HG02973 (cell line): ENCODE measurements at regions not wholly inside any gene's neighbourhood (a gene's known extent, or its start where the extent isn't known, plus 50 kb on each side); places are given as distances from the start of the nearest gene placed in this dataset.
A peak's percentile ranks its signal among the peaks of the same experiment; 100 is the strongest.

ENCODE experiments used
- ATAC-seq: cut with Tn5 transposase; IDR thresholded peaks from one replicate; pipeline ENCODE4 v1.9.1; 2021; ENCODE audit warnings: moderate library complexity; ENCODE audit not compliant: unreplicated experiment

DNA sequence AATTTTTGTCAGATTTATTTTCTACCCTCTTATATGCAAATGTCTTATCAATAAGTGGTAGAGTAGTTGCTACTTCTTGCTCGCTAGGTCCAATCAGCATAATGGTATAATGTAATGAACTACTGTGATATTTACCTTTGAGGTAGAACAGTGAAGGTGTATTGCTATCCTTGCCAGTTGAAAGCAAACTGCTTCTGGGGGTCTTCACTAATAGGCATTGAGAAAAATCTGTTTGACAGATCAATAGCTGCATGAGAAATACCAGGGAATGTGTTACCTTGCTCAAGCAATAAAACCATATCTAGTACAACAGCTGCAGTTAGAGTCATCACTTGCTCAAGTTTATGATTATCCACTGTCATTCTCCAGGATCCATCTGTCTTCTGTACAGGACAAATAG lies 50.1 kb upstream of the EFEMP1 start:
- no peak for ATAC-seq

DNA sequence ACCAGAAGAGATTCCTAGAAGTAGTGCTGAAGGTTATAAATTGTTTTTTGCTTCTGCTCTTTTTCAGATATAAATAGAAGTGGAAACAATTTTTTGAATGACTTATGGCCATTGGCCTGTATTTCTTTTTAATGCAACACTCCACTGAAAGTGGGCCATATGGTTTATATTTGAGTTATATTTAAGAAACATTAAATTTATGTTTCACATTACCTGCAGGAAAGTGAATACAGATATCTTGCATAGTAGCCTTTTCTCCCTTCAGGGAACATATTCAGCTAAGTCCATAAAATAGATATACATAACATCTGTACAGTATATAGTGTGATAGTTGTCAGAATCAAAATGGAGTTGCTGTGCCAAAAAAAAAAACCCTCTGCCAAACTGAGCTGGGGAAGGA lies 53.1 kb upstream of the EFEMP1 start:
- no peak for ATAC-seq

DNA sequence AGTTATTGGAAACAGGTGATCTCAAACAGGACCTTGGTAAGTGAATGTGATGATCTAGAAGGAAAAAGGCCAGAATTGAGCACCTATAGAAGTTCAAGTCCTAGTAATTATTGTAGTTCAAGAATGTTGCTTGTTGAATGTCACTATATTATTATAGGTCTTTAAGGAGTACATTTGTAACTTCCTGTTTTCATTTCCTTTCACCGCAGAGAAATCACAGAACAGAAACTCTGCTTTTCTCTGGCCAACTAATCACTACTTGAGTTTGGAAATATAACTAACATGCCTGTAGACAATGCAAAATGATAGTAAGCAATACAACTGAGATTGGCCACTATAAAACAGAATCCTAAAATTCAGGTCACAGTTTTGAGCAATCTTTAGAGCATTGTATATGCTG lies 61.8 kb upstream of the EFEMP1 start:
- ATAC-seq: peak; percentile 92

DNA sequence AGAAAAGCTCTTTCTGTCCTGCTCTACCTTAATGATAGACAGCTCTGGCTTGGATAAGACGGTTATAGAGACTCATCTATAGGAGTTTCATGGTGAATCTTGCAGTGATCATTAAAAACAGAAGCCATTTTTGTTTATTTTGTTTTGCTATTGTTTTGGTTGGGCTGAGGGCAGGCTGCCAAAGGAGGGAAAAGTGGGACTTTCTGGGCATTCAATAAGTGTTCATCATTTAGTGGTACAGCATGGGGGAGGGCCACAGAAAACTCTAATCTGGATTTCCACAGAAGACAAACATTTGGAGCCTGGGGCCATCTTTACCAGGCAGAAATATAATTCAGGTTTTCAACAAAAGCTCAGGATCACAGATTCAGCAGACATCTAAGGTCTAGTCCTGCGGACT lies 62.4 kb upstream of the EFEMP1 start:
- ATAC-seq: no peak

DNA sequence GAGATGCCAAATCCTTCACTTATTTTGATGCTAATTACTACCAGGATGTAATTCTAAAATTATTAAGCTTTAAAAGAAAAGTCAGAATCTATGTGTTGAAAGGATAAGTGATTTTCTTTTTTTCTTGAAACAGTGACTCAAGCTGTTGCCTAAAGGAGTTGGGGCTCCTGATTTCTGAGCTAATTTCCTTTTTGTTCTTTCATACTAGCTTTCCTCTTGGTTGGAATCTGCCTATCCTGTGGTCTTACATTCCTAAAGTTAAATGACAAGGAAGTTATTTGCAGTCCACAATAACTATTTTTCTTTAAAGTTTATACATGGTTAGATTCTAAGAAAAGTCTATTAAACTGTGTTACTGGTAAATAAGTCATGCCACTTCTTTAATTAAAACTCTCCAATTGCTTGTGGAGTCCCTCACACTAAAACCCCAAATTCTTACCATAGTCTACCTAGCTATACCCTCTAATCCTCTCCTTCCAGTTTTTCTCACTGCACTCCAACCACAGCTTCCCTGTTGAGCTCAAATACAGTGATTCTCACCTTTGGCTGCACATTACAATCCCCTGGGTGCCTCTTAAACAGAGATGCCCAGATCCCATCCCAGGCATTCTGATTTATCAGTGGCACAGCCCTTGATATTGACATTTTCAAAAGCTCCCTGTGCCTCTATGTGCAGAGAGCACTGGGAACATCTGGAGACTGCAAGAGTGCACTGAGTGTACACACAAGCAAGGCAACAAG lies 63.3 kb upstream of the EFEMP1 start:
- no peak for ATAC-seq

DNA sequence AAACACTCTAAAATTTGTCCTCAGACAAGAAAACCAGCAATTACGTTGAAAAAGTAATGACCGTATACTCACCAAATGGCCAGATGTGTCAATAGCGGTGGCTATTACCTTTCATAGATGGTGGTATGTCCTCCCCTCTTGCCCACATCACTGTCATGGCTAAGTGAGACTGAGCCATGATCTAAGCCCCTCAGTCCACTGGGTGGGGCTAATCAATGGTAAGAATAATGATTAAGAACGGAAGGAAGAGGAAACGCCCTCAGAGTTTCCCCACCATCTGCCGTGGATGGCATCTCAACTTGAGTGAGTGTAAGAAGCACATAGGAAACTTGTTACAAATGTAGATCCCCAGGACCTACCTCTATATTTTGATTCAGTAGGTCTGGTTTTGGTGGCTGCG lies 65.8 kb upstream of the EFEMP1 start:
- no peak for ATAC-seq

DNA sequence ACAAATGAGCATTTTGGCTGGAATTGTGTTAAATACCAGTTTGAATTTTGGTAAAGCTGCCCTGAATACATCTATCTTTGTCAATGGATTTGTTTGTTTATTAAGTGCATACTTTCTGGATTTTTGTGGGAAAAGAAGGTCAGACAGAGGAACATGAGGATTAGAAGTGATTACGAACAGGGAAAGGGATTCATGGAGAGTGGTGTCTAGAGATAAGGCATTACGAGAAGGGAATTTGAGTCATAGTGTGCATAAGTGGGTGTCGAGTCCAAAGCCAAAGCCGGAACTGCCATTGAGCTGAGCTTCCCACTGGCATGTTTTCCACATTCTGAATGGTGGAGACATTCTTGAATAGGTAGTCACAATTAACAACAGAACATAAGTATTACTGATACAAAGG lies 68.9 kb upstream of the EFEMP1 start:
- ATAC-seq: no peak

DNA sequence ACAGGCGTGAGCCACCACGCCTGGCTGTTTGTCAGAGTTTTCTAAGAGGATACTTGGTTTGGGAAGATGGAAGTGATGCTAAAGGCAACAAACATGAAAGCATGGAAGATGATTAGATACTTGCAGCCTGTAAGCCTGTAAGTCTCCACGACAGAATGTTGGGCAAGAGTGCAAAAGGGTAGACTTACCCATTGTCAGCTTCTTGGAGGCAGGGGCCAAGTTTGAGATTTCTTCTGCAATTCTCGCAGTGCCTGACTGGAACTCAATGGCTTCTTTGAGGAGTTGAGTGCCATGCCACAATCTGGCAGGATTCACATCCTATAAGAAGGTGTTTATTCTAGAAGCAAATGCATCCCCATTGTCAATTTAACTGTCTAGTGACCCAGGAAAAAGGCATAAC lies 70.1 kb upstream of the EFEMP1 start:
- no peak for ATAC-seq

DNA sequence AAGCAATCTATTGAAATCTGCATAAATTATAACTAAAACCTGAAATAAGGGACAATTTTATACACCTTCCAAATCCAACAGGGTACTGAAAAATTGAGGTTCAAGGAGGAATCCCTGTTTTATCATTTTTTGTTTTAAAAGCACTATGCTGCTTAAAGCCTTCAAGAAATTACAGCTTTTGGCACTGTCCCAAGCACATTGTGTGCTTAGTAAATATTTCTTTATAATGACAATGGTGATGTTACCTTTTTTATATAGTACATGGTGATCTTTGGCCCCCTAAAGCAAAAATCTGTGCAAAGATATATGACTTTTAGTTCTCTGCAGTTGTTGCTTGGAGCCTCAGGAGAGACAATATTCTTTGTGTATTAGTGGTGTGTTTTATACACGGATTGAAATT lies 71.6 kb upstream of the EFEMP1 start:
- no peak for ATAC-seq

DNA sequence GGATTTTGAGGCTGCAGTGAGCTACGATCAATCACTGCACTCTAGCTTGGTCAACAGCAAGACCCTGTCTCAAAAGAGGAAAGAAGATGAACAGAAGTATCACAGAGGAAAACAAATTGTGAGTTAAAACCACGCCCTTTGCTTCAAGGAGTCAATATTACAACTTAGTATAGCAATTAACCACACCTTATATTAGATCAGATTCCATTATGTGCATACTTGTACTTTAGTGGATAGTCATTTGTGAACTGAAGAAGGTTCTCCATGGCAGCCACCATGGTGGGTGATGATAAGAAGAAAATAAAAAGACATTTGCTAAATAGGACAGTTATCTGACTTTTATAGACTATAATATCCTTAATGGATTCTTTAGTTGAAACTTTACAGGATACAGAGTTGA lies 72.3 kb upstream of the EFEMP1 start:
- ATAC-seq: no peak

DNA sequence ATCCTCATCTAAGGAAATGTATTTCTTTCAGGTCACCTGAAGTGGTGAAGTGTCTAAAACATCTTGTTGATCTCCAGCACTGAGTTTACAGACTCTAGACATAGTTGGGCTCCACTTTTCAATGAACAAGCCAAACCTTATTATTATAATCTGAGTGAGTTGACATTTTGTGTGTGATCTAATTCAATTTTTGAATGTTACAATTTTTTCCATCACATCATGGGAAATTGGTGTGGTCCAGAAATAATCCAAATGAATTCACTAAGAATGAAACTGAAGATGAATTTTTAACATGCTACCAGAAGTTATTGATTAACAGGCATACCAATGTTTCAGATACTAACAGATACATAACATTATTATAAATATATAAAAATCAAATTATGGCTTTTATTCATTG lies 75.6 kb upstream of the EFEMP1 start:
- ATAC-seq: no peak

DNA sequence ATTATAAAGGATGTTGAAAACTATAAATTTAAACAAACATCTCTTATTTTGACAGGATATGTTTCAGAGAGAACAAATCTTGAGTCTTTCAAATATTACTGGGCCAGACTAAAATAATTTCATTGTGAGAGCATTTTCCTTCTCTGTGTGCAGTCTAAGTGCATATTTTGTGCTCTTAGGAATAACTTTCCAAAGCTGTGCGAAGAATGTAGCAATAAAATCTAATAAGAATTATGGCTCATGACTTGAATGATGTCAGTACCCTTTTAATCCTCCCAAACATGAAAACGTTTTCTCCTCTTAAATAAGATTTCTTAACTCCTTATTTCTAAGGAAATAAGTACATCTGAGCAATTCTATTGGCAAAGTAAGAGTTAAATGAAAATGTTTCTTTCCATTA lies 76.2 kb upstream of the EFEMP1 start:
- no peak for ATAC-seq

DNA sequence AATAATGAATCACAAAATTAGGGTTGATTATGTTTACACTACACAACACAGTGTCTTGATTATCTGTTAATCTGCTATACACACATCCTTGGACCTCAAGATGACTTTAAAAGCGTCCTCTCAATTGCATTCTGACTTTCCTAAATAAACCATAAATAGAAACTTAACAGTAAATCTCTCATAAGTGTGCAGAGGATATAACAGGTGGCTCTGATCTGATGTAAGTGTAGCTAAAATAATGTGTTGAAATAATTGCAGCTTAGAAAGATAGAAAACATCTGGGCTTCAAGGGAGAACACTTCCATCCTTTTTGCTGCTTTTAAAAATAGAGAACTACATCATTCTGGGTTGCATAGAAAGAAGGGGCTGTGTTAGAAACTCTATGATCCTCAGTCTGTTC lies 78.4 kb upstream of the EFEMP1 start:
- ATAC-seq: no peak

DNA sequence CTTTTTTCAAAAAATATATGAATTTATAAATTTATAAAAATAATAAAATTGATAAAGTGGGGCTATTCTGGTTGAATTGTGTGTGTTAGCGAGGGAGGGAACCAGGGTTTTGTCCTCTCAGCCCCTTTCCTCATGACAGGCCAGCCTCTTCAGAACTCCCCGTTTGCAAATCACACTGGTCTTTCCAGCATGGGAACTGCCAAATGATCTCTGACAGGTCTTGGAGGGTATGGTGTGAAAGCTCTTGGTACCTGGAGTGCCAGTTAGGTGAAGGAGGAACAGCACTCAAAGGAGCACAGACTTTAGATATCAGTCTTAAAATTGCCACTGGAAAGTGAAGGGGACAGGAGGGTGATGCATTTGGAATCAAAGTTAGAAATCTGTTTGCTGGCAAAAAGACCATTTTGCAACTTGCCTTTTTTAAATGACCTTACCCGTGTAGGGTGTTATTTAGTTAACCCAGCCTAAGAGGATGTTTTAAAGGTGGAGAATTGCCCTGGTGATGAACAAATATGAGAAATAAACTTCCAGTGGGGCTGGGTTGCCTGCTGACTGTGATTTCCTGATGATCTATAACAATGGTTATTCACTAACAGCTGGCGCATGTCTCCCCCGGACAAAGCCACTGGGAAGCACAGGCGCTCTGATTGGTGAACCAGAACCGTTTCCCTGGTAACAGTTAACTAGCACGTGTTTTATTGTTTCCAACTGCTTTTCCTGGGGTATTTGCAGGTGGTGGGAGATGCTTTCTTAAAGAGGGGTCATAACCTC lies 85.3 kb upstream of the EFEMP1 start:
- no peak for ATAC-seq

DNA sequence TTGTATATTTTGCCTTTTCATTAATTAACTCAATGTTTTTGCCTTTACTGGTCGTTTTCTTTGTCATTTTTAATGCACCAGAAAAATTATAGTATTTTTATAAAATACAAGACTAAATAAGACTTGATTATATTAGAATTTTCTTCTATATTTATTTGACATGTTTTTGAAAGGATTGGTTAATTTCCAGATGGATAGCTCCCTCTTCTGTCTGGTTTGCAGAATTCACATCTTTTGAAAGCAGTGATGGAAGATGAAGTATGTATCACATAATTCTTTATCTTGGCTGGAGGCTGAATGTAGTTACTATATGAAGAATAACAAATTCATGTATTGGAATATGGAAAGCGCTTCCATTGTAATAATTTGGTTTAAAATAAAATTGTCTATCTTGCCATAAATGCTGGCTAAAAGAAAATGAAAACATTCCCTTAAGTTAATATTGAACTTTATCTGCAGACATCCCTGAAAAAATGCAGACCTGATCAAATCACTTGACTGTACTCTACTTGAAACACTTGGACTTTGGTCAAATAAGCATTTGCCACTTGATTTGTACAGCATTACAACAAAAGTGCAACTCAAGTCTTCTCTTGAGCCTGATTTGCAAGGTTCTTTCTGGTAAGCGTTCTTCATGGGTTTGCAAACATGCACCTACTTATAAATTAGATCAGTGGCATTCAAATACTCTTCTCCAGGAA lies 86.3 kb upstream of the EFEMP1 start:
- ATAC-seq: no peak

DNA sequence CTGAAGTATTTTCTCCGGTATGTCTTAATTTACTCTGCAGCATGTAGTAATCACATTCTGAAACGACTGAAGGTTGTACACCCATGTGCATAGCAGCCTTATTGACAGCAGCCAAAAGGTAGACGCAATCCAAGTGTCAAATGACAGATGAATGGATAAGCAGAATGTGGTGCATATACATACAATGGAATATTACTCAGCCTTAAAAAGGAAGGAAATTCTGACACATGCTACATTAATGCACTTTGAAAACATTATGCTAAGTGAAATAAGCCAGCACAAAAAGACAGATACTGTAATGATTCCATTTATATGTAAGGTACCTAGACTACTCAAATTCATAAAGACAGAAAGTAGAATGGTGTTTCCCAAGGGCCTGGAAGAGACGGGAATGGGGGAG lies 88.0 kb upstream of the EFEMP1 start:
- ATAC-seq: no peak

DNA sequence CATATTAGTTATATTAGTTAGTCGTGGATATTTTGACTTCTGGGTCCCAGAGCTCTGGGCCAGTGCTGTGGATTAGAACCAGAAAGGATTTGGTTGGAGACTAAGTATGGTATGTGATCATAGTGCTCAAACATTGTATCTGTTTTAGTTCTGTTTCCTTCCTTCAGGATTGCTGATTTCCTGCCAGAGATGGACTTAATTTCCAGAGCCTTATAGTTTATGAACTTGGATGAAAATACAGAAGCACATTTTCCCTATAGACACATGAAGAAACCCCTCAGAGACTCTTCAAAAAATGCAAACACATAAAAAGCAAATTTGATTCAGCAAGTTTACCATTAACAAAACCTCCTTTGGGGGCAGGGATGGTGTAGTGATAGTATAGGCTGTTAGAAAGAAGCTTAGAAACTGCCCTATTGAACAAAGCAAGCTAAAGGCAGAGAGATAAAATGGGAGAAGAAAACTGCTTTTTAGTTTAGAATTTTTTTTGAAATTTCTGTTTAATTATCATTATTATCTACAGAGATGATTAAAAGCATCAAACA lies 88.7 kb upstream of the EFEMP1 start:
- no peak for ATAC-seq

DNA sequence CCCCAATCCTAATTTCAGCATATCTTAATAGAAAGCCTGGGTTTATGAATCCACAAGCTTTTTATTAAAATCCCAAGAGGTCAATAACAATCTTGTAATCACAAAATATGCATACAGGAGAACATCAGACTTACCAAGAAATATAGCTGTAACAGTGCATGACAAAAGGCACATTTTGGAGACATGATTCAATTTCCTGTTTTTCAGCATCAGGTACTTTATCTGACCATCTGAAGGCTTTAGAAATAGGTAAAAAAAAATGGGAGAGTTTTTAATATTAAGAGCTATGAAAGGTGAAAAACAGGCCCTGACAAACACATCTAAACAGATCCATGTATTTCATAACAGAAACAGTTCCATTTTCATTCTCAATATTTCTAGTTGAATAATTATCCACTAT lies 89.9 kb upstream of the EFEMP1 start:
- no peak for ATAC-seq

DNA sequence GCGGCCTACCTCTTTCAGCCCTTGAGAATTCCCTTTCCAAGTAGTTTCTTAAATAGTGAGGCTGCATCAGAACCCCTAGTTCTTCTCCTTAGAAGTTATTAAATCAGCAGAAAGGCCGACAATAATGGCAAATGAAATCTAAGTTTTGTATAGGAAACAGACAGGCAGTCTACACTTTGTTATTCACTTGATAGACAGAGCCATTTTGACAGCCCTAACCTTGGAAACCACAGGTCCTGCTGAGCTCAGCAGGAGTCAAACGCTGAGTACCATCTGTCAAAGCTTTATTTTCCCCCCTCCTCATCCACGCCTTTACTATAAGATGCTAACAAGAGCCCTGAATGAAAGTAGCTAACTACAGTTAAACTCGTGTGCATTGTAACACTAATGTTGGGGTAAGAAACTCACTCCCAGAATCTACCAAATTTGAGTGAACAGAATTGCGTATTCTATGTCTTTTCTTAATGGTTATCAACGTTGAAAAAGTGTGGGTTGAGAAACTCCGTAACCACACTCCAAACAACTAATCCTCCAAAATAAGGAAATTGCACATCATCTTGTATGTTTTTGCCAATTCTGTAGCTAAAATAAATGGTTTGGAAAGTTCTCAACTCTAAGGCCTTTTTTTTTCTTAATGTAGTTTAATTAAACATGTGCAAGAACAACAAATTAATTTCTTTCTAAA lies 90.6 kb upstream of the EFEMP1 start:
- no peak for ATAC-seq

DNA sequence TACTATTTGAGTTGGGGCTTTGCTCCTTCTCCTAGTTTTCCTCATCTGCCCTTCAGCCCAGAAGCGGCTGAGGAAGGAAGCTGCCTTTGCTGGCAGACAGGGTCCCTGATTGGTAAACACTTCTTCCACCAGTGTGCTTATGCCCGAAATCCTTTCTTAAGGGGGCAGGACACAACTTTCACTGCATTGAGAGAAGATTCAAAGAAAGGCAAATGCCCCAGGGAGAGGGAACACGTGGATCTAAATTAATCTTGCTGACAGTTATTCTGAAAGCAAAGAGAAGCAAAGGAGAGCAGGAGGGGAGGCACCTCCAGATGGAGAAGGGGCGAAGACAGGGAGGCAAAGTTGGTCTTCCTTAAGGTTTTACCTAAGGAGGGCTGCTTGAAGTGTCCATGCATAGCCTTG lies 92.1 kb upstream of the EFEMP1 start:
- ATAC-seq: no peak

DNA sequence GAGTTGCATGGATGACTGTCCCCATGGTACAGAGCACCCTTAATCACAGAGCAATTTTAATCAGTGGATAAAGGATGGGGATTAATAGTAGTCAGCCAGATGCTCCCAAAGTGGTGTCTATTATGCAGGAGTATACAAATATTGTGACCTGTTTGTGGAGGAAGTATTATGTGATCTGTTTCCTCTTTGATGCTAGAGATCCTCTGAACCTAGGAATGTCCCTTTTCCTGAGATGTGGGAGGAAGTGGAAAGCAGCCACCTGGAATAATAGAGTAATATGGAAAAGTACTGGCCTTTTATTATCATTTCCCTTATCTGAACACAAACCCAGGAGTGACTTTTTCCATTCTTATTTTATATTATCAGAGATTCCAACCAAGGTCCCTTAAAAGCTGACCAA lies 94.2 kb upstream of the EFEMP1 start:
- ATAC-seq: no peak
